Subcutaneous abdominal adipose tissue (tissue), 5 donors: ENCODE measurements at regions not wholly inside any gene's neighbourhood (a gene's known extent, or its start where the extent isn't known, plus 50 kb on each side); places are given as distances from the start of the nearest gene placed in this dataset.

Experiments
- H3K27ac ChIP-seq: one replicate; pipeline ENCODE4 v1.7.0; 2013; ENCODE audit warnings: low read depth, mild to moderate bottlenecking, inconsistent platforms, low read length, moderate library complexity
- H3K27me3 ChIP-seq, 5 donors: one replicate each; pipeline ENCODE4 v1.7.0; 2013; ENCODE audit warnings: low read length in 5 of 5, inconsistent platforms in 1 of 5; ENCODE audit not compliant: control insufficient read depth in 5 of 5, insufficient read depth in 4 of 5
- H3K36me3 ChIP-seq, 5 donors: one replicate each; pipeline ENCODE4 v1.7.0; 2013; ENCODE audit warnings: low read length in 5 of 5; ENCODE audit not compliant: control insufficient read depth in 5 of 5, insufficient read depth in 5 of 5
- H3K4me1 ChIP-seq, 5 donors: one replicate each; pipeline ENCODE4 v1.7.0; 2013; ENCODE audit warnings: low read length in 5 of 5, mild to moderate bottlenecking in 3 of 5, moderate library complexity in 1 of 5; ENCODE audit not compliant: control insufficient read depth in 5 of 5, insufficient read depth in 5 of 5
- H3K4me3 ChIP-seq, 5 donors: one replicate each; pipeline ENCODE4 v1.7.0; 2013; ENCODE audit warnings: low read length in 5 of 5, low read depth in 1 of 5
- H3K9ac ChIP-seq, 5 donors: one replicate each; pipeline ENCODE4 v1.7.0; 2013; ENCODE audit warnings: low read length in 5 of 5, mild to moderate bottlenecking in 4 of 5, moderate library complexity in 3 of 5
- H3K9me3 ChIP-seq, 5 donors: one replicate each; pipeline ENCODE4 v1.7.0; 2013; ENCODE audit warnings: low read length in 5 of 5; ENCODE audit not compliant: control insufficient read depth in 5 of 5
- donor health status: healthy.
- donor health status: healthy.
- donor health status: healthy.
- donor health status: healthy.
- donor health status: healthy.

- H3K9me3 ChIP-seq: no peaks in the 10 kb centered on the region
- no peak overlapping the region for H3K4me3 ChIP-seq
- H3K27ac ChIP-seq: no peak overlapping the region
- H3K9ac ChIP-seq: no peak overlapping the region
- peaks cover 0 to 2% (median 0%) of the 10 kb centered on the region in 5 donors for H3K27me3 ChIP-seq
- H3K4me1 ChIP-seq: no peaks in the 10 kb centered on the region
- H3K36me3 ChIP-seq: no peaks in the 10 kb centered on the region
These were observed 108.2 kb downstream of the NBPF12 start for GRCh38 chr1:147046189-147046862.
